ENCODE measurements at regions not wholly inside any gene's neighbourhood (a gene's known extent, or its start where the extent isn't known, plus 50 kb on each side); places are given as distances from the start of the nearest gene placed in this dataset.

DNA sequence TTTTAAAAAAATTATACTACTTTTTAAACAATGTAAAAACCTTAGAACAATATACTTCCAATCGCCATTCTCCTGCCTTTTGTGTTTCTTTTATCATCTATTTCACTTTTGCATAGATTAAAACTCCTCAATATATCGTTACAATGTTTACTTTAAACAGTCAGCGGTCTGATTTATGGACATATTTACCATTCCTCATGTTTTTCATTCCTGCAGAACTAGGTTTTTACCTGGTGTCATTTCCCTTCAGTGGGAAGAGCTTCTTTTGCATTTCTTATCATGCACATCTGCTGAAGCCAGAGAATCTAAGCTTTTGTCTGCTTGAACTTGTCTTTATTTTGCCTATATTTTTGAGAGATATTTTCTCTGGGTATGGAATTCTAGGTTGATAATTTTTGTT, 277.4 kb upstream of the PLXNA2 start:
- TF ChIP-seq EZH2phosphoT487 (IDR thresholded peaks at IDR 0.05; ENCODE audit: unreplicated experiment) (no peak), ZNF331 (CRISPR knock-in tag; IDR thresholded peaks at IDR 0.05; ENCODE audit: low read depth) (no peak), JUNB (IDR thresholded peaks at IDR 0.05; ENCODE audit: unreplicated experiment) (no peak), EZH2 (IDR thresholded peaks at IDR 0.05; ENCODE audit: low read depth, unreplicated experiment) (no peak), CREB1 (CRISPR knock-in tag; IDR thresholded peaks at IDR 0.05; ENCODE audit: low read depth) (no peak), POLR2AphosphoS5 (IDR thresholded peaks at IDR 0.05; ENCODE audit: low read depth) (no peak), STAT1 (IDR thresholded peaks at IDR 0.05; ENCODE audit: unreplicated experiment) (no peak), NANOG (IDR thresholded peaks at IDR 0.05; ENCODE audit: borderline replicate concordance) (no peak), ZNF114 (CRISPR knock-in tag; IDR thresholded peaks at IDR 0.05) (no peak)
- TF ChIP-seq, protein P1, sequence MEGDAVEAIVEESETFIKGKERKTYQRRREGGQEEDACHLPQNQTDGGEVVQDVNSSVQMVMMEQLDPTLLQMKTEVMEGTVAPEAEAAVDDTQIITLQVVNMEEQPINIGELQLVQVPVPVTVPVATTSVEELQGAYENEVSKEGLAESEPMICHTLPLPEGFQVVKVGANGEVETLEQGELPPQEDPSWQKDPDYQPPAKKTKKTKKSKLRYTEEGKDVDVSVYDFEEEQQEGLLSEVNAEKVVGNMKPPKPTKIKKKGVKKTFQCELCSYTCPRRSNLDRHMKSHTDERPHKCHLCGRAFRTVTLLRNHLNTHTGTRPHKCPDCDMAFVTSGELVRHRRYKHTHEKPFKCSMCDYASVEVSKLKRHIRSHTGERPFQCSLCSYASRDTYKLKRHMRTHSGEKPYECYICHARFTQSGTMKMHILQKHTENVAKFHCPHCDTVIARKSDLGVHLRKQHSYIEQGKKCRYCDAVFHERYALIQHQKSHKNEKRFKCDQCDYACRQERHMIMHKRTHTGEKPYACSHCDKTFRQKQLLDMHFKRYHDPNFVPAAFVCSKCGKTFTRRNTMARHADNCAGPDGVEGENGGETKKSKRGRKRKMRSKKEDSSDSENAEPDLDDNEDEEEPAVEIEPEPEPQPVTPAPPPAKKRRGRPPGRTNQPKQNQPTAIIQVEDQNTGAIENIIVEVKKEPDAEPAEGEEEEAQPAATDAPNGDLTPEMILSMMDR (conservative IDR thresholded peaks at IDR 0.05; ENCODE audit: low read depth in 2 of 2) = no peak
- TF ChIP-seq, protein P2, sequence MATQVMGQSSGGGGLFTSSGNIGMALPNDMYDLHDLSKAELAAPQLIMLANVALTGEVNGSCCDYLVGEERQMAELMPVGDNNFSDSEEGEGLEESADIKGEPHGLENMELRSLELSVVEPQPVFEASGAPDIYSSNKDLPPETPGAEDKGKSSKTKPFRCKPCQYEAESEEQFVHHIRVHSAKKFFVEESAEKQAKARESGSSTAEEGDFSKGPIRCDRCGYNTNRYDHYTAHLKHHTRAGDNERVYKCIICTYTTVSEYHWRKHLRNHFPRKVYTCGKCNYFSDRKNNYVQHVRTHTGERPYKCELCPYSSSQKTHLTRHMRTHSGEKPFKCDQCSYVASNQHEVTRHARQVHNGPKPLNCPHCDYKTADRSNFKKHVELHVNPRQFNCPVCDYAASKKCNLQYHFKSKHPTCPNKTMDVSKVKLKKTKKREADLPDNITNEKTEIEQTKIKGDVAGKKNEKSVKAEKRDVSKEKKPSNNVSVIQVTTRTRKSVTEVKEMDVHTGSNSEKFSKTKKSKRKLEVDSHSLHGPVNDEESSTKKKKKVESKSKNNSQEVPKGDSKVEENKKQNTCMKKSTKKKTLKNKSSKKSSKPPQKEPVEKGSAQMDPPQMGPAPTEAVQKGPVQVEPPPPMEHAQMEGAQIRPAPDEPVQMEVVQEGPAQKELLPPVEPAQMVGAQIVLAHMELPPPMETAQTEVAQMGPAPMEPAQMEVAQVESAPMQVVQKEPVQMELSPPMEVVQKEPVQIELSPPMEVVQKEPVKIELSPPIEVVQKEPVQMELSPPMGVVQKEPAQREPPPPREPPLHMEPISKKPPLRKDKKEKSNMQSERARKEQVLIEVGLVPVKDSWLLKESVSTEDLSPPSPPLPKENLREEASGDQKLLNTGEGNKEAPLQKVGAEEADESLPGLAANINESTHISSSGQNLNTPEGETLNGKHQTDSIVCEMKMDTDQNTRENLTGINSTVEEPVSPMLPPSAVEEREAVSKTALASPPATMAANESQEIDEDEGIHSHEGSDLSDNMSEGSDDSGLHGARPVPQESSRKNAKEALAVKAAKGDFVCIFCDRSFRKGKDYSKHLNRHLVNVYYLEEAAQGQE (IDR thresholded peaks at IDR 0.05; ENCODE audit: unreplicated experiment) = no peak
- TF ChIP-seq, protein P3, sequence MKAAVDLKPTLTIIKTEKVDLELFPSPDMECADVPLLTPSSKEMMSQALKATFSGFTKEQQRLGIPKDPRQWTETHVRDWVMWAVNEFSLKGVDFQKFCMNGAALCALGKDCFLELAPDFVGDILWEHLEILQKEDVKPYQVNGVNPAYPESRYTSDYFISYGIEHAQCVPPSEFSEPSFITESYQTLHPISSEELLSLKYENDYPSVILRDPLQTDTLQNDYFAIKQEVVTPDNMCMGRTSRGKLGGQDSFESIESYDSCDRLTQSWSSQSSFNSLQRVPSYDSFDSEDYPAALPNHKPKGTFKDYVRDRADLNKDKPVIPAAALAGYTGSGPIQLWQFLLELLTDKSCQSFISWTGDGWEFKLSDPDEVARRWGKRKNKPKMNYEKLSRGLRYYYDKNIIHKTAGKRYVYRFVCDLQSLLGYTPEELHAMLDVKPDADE (IDR thresholded peaks at IDR 0.05) = no peak
- TF ChIP-seq, protein P4, sequence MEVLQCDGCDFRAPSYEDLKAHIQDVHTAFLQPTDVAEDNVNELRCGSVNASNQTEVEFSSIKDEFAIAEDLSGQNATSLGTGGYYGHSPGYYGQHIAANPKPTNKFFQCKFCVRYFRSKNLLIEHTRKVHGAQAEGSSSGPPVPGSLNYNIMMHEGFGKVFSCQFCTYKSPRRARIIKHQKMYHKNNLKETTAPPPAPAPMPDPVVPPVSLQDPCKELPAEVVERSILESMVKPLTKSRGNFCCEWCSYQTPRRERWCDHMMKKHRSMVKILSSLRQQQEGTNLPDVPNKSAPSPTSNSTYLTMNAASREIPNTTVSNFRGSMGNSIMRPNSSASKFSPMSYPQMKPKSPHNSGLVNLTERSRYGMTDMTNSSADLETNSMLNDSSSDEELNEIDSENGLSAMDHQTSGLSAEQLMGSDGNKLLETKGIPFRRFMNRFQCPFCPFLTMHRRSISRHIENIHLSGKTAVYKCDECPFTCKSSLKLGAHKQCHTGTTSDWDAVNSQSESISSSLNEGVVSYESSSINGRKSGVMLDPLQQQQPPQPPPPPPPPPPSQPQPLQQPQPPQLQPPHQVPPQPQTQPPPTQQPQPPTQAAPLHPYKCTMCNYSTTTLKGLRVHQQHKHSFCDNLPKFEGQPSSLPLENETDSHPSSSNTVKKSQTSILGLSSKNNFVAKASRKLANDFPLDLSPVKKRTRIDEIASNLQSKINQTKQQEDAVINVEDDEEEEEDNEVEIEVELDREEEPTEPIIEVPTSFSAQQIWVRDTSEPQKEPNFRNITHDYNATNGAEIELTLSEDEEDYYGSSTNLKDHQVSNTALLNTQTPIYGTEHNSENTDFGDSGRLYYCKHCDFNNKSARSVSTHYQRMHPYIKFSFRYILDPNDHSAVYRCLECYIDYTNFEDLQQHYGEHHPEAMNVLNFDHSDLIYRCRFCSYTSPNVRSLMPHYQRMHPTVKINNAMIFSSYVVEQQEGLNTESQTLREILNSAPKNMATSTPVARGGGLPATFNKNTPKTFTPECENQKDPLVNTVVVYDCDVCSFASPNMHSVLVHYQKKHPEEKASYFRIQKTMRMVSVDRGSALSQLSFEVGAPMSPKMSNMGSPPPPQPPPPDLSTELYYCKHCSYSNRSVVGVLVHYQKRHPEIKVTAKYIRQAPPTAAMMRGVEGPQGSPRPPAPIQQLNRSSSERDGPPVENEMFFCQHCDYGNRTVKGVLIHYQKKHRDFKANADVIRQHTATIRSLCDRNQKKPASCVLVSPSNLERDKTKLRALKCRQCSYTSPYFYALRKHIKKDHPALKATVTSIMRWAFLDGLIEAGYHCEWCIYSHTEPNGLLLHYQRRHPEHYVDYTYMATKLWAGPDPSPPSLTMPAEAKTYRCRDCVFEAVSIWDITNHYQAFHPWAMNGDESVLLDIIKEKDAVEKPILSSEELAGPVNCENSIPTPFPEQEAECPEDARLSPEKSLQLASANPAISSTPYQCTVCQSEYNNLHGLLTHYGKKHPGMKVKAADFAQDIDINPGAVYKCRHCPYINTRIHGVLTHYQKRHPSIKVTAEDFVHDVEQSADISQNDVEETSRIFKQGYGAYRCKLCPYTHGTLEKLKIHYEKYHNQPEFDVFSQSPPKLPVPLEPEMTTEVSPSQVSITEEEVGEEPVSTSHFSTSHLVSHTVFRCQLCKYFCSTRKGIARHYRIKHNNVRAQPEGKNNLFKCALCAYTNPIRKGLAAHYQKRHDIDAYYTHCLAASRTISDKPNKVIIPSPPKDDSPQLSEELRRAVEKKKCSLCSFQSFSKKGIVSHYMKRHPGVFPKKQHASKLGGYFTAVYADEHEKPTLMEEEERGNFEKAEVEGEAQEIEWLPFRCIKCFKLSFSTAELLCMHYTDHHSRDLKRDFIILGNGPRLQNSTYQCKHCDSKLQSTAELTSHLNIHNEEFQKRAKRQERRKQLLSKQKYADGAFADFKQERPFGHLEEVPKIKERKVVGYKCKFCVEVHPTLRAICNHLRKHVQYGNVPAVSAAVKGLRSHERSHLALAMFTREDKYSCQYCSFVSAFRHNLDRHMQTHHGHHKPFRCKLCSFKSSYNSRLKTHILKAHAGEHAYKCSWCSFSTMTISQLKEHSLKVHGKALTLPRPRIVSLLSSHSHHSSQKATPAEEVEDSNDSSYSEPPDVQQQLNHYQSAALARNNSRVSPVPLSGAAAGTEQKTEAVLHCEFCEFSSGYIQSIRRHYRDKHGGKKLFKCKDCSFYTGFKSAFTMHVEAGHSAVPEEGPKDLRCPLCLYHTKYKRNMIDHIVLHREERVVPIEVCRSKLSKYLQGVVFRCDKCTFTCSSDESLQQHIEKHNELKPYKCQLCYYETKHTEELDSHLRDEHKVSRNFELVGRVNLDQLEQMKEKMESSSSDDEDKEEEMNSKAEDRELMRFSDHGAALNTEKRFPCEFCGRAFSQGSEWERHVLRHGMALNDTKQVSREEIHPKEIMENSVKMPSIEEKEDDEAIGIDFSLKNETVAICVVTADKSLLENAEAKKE (CRISPR knock-in tag; IDR thresholded peaks at IDR 0.05) = no peak
- peaks cover 10% of the 10 kb centered on the region; the same call in 2 of the 3 replicates for H3K4me1 Mint-ChIP-seq
- H2AFZ ChIP-seq = no peak overlapping the region
- no peaks in the 10 kb centered on the region for H3K27me3 Mint-ChIP-seq (ENCODE audit: insufficient read depth, low read depth, poor library complexity)
- no peaks in the 10 kb centered on the region; the same call in 1 of the 2 replicates for H3K9me2 ChIP-seq (ENCODE audit: insufficient read depth)
- no peak overlapping the region for H3K27ac ChIP-seq (ENCODE audit: low read depth)
- no peak overlapping the region for H3K4me2 ChIP-seq
- no peaks in the 10 kb centered on the region for H3K79me2 ChIP-seq (replicated peaks; ENCODE audit: insufficient read depth)
- no peak overlapping the region for H3K4me3 ChIP-seq
- no peaks in the 10 kb centered on the region for H3K36me3 ChIP-seq (ENCODE audit: insufficient read depth)
- no peaks in the 10 kb centered on the region for H3K27me3 ChIP-seq (ENCODE audit: insufficient read depth)
- no peak overlapping the region for H3K27ac Mint-ChIP-seq
- no peaks in the 10 kb centered on the region for H4K20me1 ChIP-seq (replicated peaks; ENCODE audit: insufficient read depth)
- H3K9me3 Mint-ChIP-seq = peaks cover 10% of the 10 kb centered on the region; the same call in 1 of the 3 replicates
- H3F3A ChIP-seq (replicated peaks; ENCODE audit: low read depth) = no peaks in the 10 kb centered on the region
- H3K4me3 Mint-ChIP-seq = no peak overlapping the region
- DNase-seq (ENCODE audit: low spot score) (no peak), ATAC-seq (no peak)
- H3K4me1 ChIP-seq (ENCODE audit: insufficient read depth) = no peaks in the 10 kb centered on the region
- H3K36me3 Mint-ChIP-seq (ENCODE audit: low read depth) = 0 out of 3 replicates have a peak, but pooled peaks cover 2% of the 10 kb centered on the region

All from GM23338 (cell line).